22Rv1 (cell line): ENCODE measurements at regions not wholly inside any gene's neighbourhood (a gene's known extent, or its start where the extent isn't known, plus 50 kb on each side); places are given as distances from the start of the nearest gene placed in this dataset.

Source experiments
- ZFX ChIP-seq: fragments of 450-650 bp; IDR thresholded peaks from 2 replicates; pipeline ENCODE4 v1.6.1; 2017; ENCODE audit warnings: antibody characterized with exemption, borderline replicate concordance
- TF ChIP-seq, protein P1 (sequence below): fragments of 450-650 bp; IDR thresholded peaks from 2 replicates; pipeline ENCODE4 v1.5.1; 2017; ENCODE audit warnings: mild to moderate bottlenecking

- TF ChIP-seq, protein P1, sequence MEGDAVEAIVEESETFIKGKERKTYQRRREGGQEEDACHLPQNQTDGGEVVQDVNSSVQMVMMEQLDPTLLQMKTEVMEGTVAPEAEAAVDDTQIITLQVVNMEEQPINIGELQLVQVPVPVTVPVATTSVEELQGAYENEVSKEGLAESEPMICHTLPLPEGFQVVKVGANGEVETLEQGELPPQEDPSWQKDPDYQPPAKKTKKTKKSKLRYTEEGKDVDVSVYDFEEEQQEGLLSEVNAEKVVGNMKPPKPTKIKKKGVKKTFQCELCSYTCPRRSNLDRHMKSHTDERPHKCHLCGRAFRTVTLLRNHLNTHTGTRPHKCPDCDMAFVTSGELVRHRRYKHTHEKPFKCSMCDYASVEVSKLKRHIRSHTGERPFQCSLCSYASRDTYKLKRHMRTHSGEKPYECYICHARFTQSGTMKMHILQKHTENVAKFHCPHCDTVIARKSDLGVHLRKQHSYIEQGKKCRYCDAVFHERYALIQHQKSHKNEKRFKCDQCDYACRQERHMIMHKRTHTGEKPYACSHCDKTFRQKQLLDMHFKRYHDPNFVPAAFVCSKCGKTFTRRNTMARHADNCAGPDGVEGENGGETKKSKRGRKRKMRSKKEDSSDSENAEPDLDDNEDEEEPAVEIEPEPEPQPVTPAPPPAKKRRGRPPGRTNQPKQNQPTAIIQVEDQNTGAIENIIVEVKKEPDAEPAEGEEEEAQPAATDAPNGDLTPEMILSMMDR: no peak
- TF ChIP-seq ZFX: no peak
Observed at GRCh38 chr12:45674181-45674977, 55.1 kb upstream of the ARID2 start.
